Activated CD8-positive, alpha-beta T cell treated with anti-CD3 and anti-CD28 coated beads for 36 hours (primary cell): ENCODE measurements at regions not wholly inside any gene's neighbourhood (a gene's known extent, or its start where the extent isn't known, plus 50 kb on each side); places are given as distances from the start of the nearest gene placed in this dataset.

ENCODE experiments used
- ATAC-seq: fragments of 200-7000 bp; cut with Tn5 transposase; one replicate; pipeline ENCODE4 v1.10.0; 2021; ENCODE audit warnings: mild to moderate bottlenecking, moderate library complexity
- CTCF ChIA-PET: fragments of 350-600 bp; sonication (Branson Sonifier 250); formaldehyde crosslinking; loops from one replicate; lab custom pipeline; 2021; ENCODE audit warnings: antibody characterized with exemption; lab: Charles Lee
- POLR2A ChIA-PET: fragments of 350-600 bp; sonication (Branson Sonifier 250); formaldehyde crosslinking; loops from one replicate; lab custom pipeline; 2021; ENCODE audit warnings: antibody characterized with exemption; lab: Charles Lee
- DNase-seq: peaks from one replicate; pipeline ENCODE4 v3.0.0-alpha.2; 2020
- H3K27ac Mint-ChIP-seq: one replicate; pipeline ENCODE4 v1.8.0; 2021; ENCODE audit warnings: mild to moderate bottlenecking, mixed read lengths
- H3K27me3 Mint-ChIP-seq: one replicate; pipeline ENCODE4 v1.8.0; 2021; ENCODE audit warnings: mixed read lengths
- H3K36me3 Mint-ChIP-seq: one replicate; pipeline ENCODE4 v1.8.0; 2021; ENCODE audit warnings: low read depth, mixed read lengths
- H3K4me1 Mint-ChIP-seq: one replicate; pipeline ENCODE4 v1.8.0; 2021; ENCODE audit warnings: low read depth, mixed read lengths
- H3K4me3 Mint-ChIP-seq: one replicate; pipeline ENCODE4 v1.8.0; 2021; ENCODE audit warnings: mild to moderate bottlenecking, moderate library complexity, mixed read lengths
- H3K9me3 Mint-ChIP-seq: one replicate; pipeline ENCODE4 v1.8.0; 2021; ENCODE audit warnings: mixed read lengths
- intact Hi-C: fragments of 100-400 bp; cut with micrococcal nuclease; formaldehyde crosslinking; loops from one replicate; pipeline ENCODE4 v1.10.0; 2022
- TF ChIP-seq, protein P1 (sequence below): fragments of 200-600 bp; IDR thresholded peaks from one replicate; pipeline ENCODE4 v1.8.0; 2022; ENCODE audit warnings: antibody characterized with exemption, mild to moderate bottlenecking

DNA sequence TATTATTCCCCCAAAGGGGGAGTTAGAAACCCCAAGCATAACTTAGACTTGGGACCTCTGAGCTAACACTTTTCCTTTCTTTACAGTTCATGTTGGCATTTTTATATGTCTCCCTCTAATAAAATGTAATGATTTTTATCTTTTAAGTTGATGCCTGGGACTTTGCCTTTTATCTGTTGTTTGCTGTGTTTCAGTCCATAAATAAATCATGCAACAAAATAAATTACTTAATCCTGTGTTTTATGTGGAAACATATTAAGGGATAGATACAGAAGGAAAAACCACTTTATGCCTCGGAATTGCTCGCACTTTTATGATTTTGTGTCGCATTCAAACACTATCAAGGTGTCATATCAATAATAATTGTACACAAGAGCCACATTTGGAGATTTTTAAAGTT, 93.7 kb upstream of the TBC1D5 start:
- Mint-ChIP-seq H3K27ac (no peak overlapping the region), H3K9me3 (no peaks in the 10 kb centered on the region), H3K4me1 (no peaks in the 10 kb centered on the region), H3K4me3 (no peak overlapping the region), H3K27me3 (peaks cover 4% of the 10 kb centered on the region), H3K36me3 (no peaks in the 10 kb centered on the region)
- no peak for ATAC-seq
- intact Hi-C loops: no loop called here
- ChIA-PET CTCF (interaction anchor here (1.6 kb wide), 1 partner anchor 191 kb away, joined by 7 read pairs; no protein-coding TSS in a partner anchor), POLR2A (no interaction called here)
- TF ChIP-seq, protein P1, sequence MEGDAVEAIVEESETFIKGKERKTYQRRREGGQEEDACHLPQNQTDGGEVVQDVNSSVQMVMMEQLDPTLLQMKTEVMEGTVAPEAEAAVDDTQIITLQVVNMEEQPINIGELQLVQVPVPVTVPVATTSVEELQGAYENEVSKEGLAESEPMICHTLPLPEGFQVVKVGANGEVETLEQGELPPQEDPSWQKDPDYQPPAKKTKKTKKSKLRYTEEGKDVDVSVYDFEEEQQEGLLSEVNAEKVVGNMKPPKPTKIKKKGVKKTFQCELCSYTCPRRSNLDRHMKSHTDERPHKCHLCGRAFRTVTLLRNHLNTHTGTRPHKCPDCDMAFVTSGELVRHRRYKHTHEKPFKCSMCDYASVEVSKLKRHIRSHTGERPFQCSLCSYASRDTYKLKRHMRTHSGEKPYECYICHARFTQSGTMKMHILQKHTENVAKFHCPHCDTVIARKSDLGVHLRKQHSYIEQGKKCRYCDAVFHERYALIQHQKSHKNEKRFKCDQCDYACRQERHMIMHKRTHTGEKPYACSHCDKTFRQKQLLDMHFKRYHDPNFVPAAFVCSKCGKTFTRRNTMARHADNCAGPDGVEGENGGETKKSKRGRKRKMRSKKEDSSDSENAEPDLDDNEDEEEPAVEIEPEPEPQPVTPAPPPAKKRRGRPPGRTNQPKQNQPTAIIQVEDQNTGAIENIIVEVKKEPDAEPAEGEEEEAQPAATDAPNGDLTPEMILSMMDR: no peak
- DNase-seq: no peak

DNA sequence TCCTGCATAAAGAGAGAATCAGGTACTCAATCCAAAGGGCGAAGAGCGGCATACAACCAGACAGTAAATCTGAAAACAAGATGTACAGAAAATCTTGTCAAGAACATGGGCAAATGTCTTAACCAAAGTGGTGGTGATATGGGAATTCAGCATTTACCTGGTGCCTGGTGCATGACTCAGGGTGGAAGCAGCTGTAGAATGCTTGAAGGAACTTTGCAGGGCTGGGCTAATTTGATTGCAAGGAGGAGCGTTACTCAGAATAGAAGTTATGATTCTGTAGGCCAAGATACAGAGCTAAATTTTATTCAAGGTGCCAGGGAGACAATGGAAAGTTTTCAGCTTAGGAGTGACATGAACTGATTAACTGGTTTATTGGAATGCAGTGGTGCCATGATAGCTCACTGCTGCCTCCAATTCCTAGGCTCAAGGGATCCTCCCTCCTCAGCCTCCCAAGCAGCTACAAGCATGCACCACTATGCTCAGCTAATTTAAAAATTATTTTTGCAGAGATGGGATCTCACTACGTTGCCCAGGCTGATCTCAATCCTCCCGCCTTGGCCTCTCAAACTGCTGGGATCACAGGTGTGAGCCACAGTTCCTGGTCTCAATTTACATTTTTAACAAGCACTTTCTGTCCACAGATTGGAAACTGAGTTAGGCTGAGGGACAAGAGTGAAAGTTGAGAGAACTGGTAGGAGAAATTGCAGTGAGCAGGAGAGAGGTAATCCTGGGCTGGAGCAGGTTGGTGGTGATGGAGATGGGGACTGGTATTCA, 91.5 kb upstream of the TBC1D5 start:
- Mint-ChIP-seq H3K4me1 (no peaks in the 10 kb centered on the region), H3K36me3 (no peaks in the 10 kb centered on the region), H3K27me3 (peaks cover 4% of the 10 kb centered on the region), H3K9me3 (no peaks in the 10 kb centered on the region), H3K27ac (no peak overlapping the region), H3K4me3 (no peak overlapping the region)
- CTCF ChIA-PET: interaction anchor here (3.4 kb wide), 1 partner anchor 7 kb away, joined by 20 read pairs; no protein-coding TSS in a partner anchor
- intact Hi-C loops: no loop called here
- ATAC-seq: no peak
- POLR2A ChIA-PET: no interaction called here
- DNase-seq: no peak
- TF ChIP-seq, protein P1: no peak

DNA sequence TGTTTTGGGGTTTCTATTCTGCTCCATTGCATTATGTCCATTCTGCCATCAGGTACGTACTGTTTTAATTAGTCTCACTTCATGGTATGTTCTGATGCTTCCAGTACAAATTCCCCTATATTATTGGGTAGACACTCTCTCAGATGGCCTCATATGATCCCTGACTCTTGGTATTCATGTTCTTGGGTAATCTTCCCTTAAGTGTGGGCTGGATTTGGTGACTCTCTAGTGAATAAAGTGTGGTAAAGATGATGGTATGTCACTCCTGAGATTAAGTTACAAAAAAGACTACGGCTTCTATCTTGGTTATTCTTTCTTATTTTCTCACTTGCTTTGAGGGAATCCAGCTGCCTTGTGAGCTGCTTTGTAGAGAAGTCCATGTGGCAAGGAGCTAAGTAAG, 89.6 kb upstream of the TBC1D5 start:
- no peak overlapping the region for H3K27ac Mint-ChIP-seq
- DNase-seq: no peak
- ChIA-PET CTCF (interaction anchor here (3.4 kb wide), 1 partner anchor 9 kb away, joined by 20 read pairs; no protein-coding TSS in a partner anchor), POLR2A (interaction anchor here (1.0 kb wide), 1 partner anchor 175 kb away, joined by 3 read pairs; no protein-coding TSS in a partner anchor)
- no peaks in the 10 kb centered on the region for H3K36me3 Mint-ChIP-seq
- no peaks in the 10 kb centered on the region for H3K9me3 Mint-ChIP-seq
- peaks cover 6% of the 10 kb centered on the region for H3K27me3 Mint-ChIP-seq
- no peaks in the 10 kb centered on the region for H3K4me1 Mint-ChIP-seq
- intact Hi-C loops: no loop called here
- ATAC-seq: no peak
- no peak overlapping the region for H3K4me3 Mint-ChIP-seq
- TF ChIP-seq, protein P1: no peak

DNA sequence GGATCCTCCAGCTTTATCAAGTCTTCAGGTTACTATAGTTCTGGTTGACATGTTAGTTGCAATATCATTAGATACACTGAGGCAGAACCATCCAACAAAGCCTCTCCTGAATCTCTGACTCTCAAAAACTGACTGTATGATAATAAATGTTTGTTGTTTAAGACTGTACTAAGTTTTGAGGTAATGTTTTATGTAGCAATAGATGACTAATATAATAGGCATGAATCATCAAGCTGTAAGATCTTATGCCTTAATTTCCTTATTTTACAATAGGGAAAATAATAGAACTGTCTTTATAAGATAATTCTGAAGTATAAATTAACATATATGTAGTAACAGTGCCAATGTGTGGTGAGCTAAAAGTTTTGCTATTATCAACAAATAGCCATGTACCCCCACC, 88.9 kb upstream of the TBC1D5 start:
- CTCF ChIA-PET: interaction anchor here (3.4 kb wide), 1 partner anchor 10 kb away, joined by 20 read pairs; no protein-coding TSS in a partner anchor
- Mint-ChIP-seq H3K27me3 (peaks cover 6% of the 10 kb centered on the region), H3K9me3 (no peaks in the 10 kb centered on the region), H3K4me1 (no peaks in the 10 kb centered on the region), H3K36me3 (no peaks in the 10 kb centered on the region), H3K27ac (no peak overlapping the region), H3K4me3 (no peak overlapping the region)
- ATAC-seq (no peak), DNase-seq (no peak)
- intact Hi-C loops: no loop called here
- POLR2A ChIA-PET: interaction anchor here (1.0 kb wide), 1 partner anchor 174 kb away, joined by 3 read pairs; no protein-coding TSS in a partner anchor
- TF ChIP-seq, protein P1: no peak

DNA sequence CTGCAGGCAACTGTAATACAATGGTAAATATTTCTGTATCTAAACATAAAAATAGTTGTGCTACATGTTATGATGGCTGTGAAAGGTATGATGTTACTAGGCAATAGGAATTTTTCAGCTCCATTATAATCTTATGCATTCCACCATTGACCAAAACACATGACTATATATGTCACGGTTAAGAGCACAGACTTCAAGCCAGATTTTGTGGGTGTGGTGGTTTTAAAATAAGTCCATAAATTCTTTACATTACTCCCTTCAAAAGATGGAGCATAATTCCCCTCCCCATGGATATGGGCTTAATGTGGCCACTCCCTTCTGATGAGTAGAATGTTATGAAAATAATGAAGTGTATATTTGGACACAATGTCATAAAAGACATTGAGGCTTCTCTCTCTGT, 88.4 kb upstream of the TBC1D5 start:
- CTCF ChIA-PET: interaction anchor here (3.4 kb wide), 1 partner anchor 10 kb away, joined by 20 read pairs; no protein-coding TSS in a partner anchor

More for the DNA sequence above, 88.4 kb upstream of the TBC1D5 start:
- ATAC-seq (no peak), DNase-seq (no peak)
- peaks cover 6% of the 10 kb centered on the region for H3K27me3 Mint-ChIP-seq
- no peaks in the 10 kb centered on the region for H3K4me1 Mint-ChIP-seq
- intact Hi-C loops: no loop called here
- POLR2A ChIA-PET: no interaction called here
- H3K9me3 Mint-ChIP-seq: no peaks in the 10 kb centered on the region
- H3K36me3 Mint-ChIP-seq: no peaks in the 10 kb centered on the region
- TF ChIP-seq, protein P1: no peak
- H3K27ac Mint-ChIP-seq: no peak overlapping the region
- no peak overlapping the region for H3K4me3 Mint-ChIP-seq
